Lung (tissue), 11 donors: ENCODE measurements at regions not wholly inside any gene's neighbourhood (a gene's known extent, or its start where the extent isn't known, plus 50 kb on each side); places are given as distances from the start of the nearest gene placed in this dataset.
A peak's percentile ranks its signal among the peaks of the same experiment; 100 is the strongest.

Source experiments
- ATAC-seq: fragments of 200-7000 bp; cut with Tn5 transposase; one replicate; pipeline ENCODE4 v1.9.1; 2020; ENCODE audit warnings: moderate number of reproducible peaks; ENCODE audit not compliant: insufficient read depth, low FRiP score
- DNase-seq, 3 donors: peaks; one replicate each; pipeline ENCODE4 v3.0.0-alpha.2; 2013 to 2017
- H3K27ac ChIP-seq, 2 donors: one replicate each; pipeline ENCODE4 v1.5.1; 2013; ENCODE audit warnings: mild to moderate bottlenecking in 2 of 2, moderate library complexity in 2 of 2, control low read depth in 1 of 2, inconsistent platforms in 1 of 2, low read depth in 1 of 2, low read length in 1 of 2
- H3K27me3 ChIP-seq, 3 donors: one replicate each; pipeline ENCODE4 v1.5.1; 2013; ENCODE audit warnings: low read length in 2 of 3; ENCODE audit not compliant: control insufficient read depth in 3 of 3, insufficient read depth in 3 of 3
- H3K36me3 ChIP-seq, 4 donors: one replicate each; pipeline ENCODE4 v1.5.1; 2013; ENCODE audit warnings: low read length in 4 of 4, mild to moderate bottlenecking in 1 of 4, moderate library complexity in 1 of 4; ENCODE audit not compliant: control insufficient read depth in 4 of 4, insufficient read depth in 4 of 4
- H3K4me1 ChIP-seq, 5 donors: one replicate each; pipeline ENCODE4 v1.5.1; 2013; ENCODE audit warnings: low read length in 5 of 5, mild to moderate bottlenecking in 2 of 5, moderate library complexity in 1 of 5; ENCODE audit not compliant: control insufficient read depth in 5 of 5, insufficient read depth in 5 of 5
- H3K4me3 ChIP-seq: one replicate; pipeline ENCODE4 v1.5.1; 2013; ENCODE audit warnings: mild to moderate bottlenecking, control low read depth, moderate library complexity
- H3K9ac ChIP-seq, 2 donors: one replicate each; pipeline ENCODE4 v1.5.1; 2013; ENCODE audit warnings: low read length in 2 of 2, control low read depth in 1 of 2; ENCODE audit not compliant: insufficient read depth in 1 of 2
- H3K9me3 ChIP-seq, 4 donors: one replicate each; pipeline ENCODE4 v1.5.1; 2013; ENCODE audit warnings: low read length in 3 of 4, mild to moderate bottlenecking in 1 of 4, moderate library complexity in 1 of 4; ENCODE audit not compliant: control insufficient read depth in 4 of 4, insufficient read depth in 3 of 4
- CTCF ChIP-seq: IDR thresholded peaks from 2 replicates; pipeline ENCODE4 v1.5.1; 2012; ENCODE audit warnings: mild to moderate bottlenecking; ENCODE audit errors: control extremely low read depth, extremely low read depth
- WGBS, 2 donors: extraction: QIAGEN DNeasy Blood & Tissue Kit; methylation state at CpG; one replicate each; pipeline ENCODE4 v1.1.7; 2013; 5-methylcytosine and 5-hydroxymethylcytosine counted together
- donor health status: control.
- donor health status: control.
- donor health status: Bipolar disorder and iron deficiency.
- donor health status: healthy.
- donor health status: DM: yes; HTN: yes; CAD: no.

DNA sequence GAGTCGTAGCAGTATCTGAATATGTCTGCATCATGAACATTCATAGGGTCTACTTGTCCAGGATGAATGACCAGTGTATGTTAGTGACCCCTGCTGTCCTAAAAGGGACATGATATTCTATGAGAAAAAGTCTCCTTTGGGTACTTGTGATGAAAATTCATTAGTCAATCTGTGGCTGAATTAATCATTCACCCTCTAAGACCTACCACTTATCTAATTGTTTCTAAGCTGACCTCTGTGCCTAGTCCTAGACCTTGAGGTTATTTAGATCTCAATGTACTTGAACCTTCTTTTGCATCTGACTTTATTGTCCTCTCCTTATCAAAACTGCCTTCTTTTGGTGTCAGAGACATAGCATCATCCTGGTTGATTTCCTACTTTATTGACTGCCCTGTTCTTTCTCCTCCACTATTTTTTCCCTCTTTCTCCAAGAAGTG lies 799.3 kb downstream of the DIPK2A start:
- Histone ChIP-seq H3K9me3 (no peaks in the 10 kb centered on the region), H3K4me1 (peaks cover 0 to 13% (median 0%) of the 10 kb centered on the region in 5 donors), H3K27ac (no peak overlapping the region), H3K27me3 (no peaks in the 10 kb centered on the region), H3K9ac (no peak overlapping the region), H3K4me3 (no peak overlapping the region), H3K36me3 (no peaks in the 10 kb centered on the region)
- 42 to 66% methylated on average over 1 of the region's 1 CpG for WGBS, 2 donors
- TF ChIP-seq CTCF: no peak
- DNase-seq (peak in 2 of 3 donors; percentile 56 to 67), ATAC-seq (peak; percentile 72)

GRCh38 chr3:144771381-144771870 lies 799.8 kb downstream of the DIPK2A start:
- Histone ChIP-seq H3K4me3 (no peak overlapping the region), H3K36me3 (no peaks in the 10 kb centered on the region), H3K9me3 (no peaks in the 10 kb centered on the region), H3K9ac (no peak overlapping the region), H3K27ac (no peak overlapping the region), H3K4me1 (peaks cover 0 to 18% (median 0%) of the 10 kb centered on the region in 5 donors), H3K27me3 (no peaks in the 10 kb centered on the region)
- no peak for DNase-seq
- no peak for TF ChIP-seq CTCF
- no peak for ATAC-seq
- WGBS, 2 donors: 47 to 56% methylated on average over 2 of the region's 2 CpGs

DNA sequence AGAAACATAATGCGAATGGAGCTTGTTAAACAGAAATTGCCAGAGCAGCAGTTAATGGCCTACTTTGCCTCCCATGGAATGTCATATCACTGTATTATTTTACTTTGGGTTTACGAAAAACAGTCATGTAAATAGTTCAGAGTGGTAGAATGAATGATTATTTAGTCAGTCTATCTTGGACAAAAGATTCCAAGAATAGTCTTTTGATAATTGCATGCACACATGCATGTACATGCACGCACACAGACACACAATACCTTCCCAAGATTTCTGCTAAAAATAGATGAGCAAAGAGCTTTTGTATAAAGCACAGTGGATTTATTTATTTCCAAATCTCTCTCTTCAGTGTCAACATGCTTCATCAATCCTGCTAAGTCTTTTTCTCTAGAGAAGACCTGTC lies 800.7 kb downstream of the DIPK2A start:
- Histone ChIP-seq H3K4me1 (peaks cover 0 to 20% (median 0%) of the 10 kb centered on the region in 5 donors), H3K9me3 (no peaks in the 10 kb centered on the region), H3K36me3 (no peaks in the 10 kb centered on the region), H3K9ac (no peak overlapping the region), H3K27me3 (no peaks in the 10 kb centered on the region), H3K4me3 (no peak overlapping the region), H3K27ac (no peak overlapping the region)
- no peak for TF ChIP-seq CTCF
- DNase-seq (no peak), ATAC-seq (no peak)
- WGBS, 2 donors: 85 to 87% methylated on average over 3 of the region's 3 CpGs

DNA sequence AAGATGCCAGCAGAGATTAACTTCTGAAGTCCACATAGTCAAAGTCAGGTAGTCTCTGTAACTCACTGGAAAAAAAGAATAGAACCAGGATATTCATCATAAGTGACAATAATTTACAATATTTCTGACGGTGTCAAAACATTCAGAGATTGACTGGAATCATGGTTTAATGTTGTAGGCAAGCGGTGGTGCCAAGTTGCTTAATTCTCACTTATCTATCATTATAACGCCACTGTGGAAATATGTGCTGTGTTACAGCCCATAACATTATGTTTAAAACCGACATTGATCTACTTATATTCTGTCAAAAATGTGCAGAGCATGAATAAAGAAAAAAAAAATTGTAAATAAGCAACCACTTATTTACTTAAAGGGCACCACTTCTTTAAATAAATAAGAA lies 801.7 kb downstream of the DIPK2A start:
- Histone ChIP-seq H3K9me3 (no peaks in the 10 kb centered on the region), H3K9ac (no peak overlapping the region), H3K36me3 (no peaks in the 10 kb centered on the region), H3K4me3 (no peak overlapping the region), H3K27me3 (no peaks in the 10 kb centered on the region), H3K4me1 (peaks cover 0 to 20% (median 0%) of the 10 kb centered on the region in 5 donors), H3K27ac (no peak overlapping the region)
- WGBS, 2 donors: 76 to 88% methylated on average over 4 of the region's 4 CpGs
- no peak for TF ChIP-seq CTCF
- DNase-seq: no peak
- no peak for ATAC-seq
